Thyroid gland (tissue), 4 donors: ENCODE measurements at regions not wholly inside any gene's neighbourhood (a gene's known extent, or its start where the extent isn't known, plus 50 kb on each side); places are given as distances from the start of the nearest gene placed in this dataset.

Experiments
- DNase-seq, 2 donors: peaks; one replicate each; pipeline ENCODE4 v3.0.0-alpha.2; 2019
- H3K27ac ChIP-seq, 3 donors: fragments of 200-600 bp; sonication (generic); 1 replicate in 2 of 3; 2 replicates in 1 of 3; pipeline ENCODE4 v1.5.1; 2016 to 2019; ENCODE audit warnings: mild to moderate bottlenecking in 1 of 3, moderate library complexity in 1 of 3
- H3K27me3 ChIP-seq: fragments of 200-600 bp; sonication (generic); one replicate; pipeline ENCODE4 v1.5.1; 2019
- H3K36me3 ChIP-seq, 2 donors: fragments of 200-600 bp; sonication (generic); one replicate each; pipeline ENCODE4 v1.5.1; 2016 to 2019
- H3K4me1 ChIP-seq, 2 donors: fragments of 200-600 bp; sonication (generic); one replicate each; pipeline ENCODE4 v1.5.1; 2017 to 2019
- H3K4me3 ChIP-seq, 3 donors: fragments of 200-600 bp; sonication (generic); replicated peaks in 1 of 3; 1 replicate in 2 of 3; 2 replicates in 1 of 3; pipeline ENCODE4 v1.5.1; 2016; ENCODE audit warnings: mild to moderate bottlenecking in 1 of 3
- H3K9me3 ChIP-seq: fragments of 200-600 bp; sonication (generic); one replicate; pipeline ENCODE4 v1.5.1; 2017
- POLR2A ChIP-seq, 2 donors: fragments of 450-650 bp; IDR thresholded peaks; one replicate each; pipeline ENCODE4 v1.6.1; 2017; ENCODE audit warnings: antibody characterized with exemption in 2 of 2, mild to moderate bottlenecking in 2 of 2, moderate library complexity in 1 of 2
- WGBS, 2 donors: methylation state at CpG; one replicate each; pipeline ENCODE4 v1.1.5; 2017; 5-methylcytosine and 5-hydroxymethylcytosine counted together
- intact Hi-C: fragments of 100-400 bp; cut with DNase I; formaldehyde crosslinking; loops from one replicate; pipeline ENCODE4 v1.15.1; 2023
- TF ChIP-seq, protein P1 (sequence below), 6 experiments: fragments of 200-600 bp in 3 of 6; fragments of 450-650 bp in 3 of 6; sonication (generic) in 3 of 6; IDR thresholded peaks; one replicate each; pipeline ENCODE4 v1.5.1; 2016 to 2019; ENCODE audit warnings: antibody characterized with exemption in 6 of 6, mild to moderate bottlenecking in 2 of 6, inconsistent platforms in 1 of 6, moderate library complexity in 1 of 6

DNA sequence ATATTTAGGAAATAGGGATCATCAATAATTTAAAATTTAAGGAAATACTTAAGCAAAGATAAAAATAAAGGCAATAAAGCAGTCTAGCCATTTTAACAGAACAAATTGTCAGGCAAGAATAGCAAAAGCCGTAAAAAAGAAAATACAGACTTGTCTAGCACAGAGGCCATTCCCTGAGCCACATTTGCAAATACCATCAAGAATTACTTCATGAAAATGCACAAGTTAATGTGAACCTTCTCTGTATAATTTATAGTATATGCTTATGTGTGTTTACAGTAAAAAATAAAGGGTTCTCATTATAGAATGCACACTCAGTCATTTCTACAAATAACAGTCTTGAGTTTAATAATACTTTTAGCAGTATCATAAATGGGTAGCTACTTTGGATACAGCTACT, 505.9 kb upstream of the CPEB2 start:
- intact Hi-C loops: no loop called here
- 89 to 90% methylated on average over 1 of the region's 1 CpG for WGBS, 2 donors
- no peaks in the 10 kb centered on the region for H3K9me3 ChIP-seq
- no peak for DNase-seq
- no peaks in the 10 kb centered on the region for H3K27me3 ChIP-seq
- no peaks in the 10 kb centered on the region for H3K36me3 ChIP-seq
- H3K27ac ChIP-seq: no peak overlapping the region
- H3K4me1 ChIP-seq: no peaks in the 10 kb centered on the region
- no peak for TF ChIP-seq POLR2A (IDR thresholded peaks at IDR 0.05)
- TF ChIP-seq, protein P1, sequence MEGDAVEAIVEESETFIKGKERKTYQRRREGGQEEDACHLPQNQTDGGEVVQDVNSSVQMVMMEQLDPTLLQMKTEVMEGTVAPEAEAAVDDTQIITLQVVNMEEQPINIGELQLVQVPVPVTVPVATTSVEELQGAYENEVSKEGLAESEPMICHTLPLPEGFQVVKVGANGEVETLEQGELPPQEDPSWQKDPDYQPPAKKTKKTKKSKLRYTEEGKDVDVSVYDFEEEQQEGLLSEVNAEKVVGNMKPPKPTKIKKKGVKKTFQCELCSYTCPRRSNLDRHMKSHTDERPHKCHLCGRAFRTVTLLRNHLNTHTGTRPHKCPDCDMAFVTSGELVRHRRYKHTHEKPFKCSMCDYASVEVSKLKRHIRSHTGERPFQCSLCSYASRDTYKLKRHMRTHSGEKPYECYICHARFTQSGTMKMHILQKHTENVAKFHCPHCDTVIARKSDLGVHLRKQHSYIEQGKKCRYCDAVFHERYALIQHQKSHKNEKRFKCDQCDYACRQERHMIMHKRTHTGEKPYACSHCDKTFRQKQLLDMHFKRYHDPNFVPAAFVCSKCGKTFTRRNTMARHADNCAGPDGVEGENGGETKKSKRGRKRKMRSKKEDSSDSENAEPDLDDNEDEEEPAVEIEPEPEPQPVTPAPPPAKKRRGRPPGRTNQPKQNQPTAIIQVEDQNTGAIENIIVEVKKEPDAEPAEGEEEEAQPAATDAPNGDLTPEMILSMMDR (IDR thresholded peaks at IDR 0.05): no peak
- H3K4me3 ChIP-seq: no peak overlapping the region

GRCh38 chr4:14496969-14497368, 505.3 kb upstream of the CPEB2 start:
- TF ChIP-seq POLR2A (IDR thresholded peaks at IDR 0.05): no peak
- TF ChIP-seq, protein P1 (IDR thresholded peaks at IDR 0.05): no peak
- H3K9me3 ChIP-seq: no peaks in the 10 kb centered on the region
- H3K36me3 ChIP-seq: no peaks in the 10 kb centered on the region
- H3K4me3 ChIP-seq: no peak overlapping the region
- no peak overlapping the region for H3K27ac ChIP-seq
- intact Hi-C loops: no loop called here
- no peaks in the 10 kb centered on the region for H3K4me1 ChIP-seq
- no peaks in the 10 kb centered on the region for H3K27me3 ChIP-seq
- DNase-seq: no peak

DNA sequence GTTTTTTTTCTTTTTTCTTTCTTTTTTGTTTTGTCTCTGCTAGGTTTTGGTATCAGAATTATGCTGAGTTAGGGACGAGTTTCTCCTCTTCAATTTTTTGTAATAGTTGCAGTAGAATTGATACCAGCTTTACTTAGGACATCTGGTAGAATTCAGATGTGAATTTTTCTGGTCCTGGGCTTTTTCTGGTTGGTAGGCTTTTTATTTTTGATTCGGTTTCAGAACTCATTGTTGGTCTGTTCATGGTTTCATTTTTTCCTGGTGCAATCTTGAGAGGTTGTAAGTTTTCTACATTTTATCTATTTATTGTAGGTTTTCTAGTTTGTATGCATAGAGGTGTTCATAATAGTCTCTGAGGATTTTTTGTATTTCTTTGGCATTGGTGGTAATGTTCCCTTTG, 498.1 kb upstream of the CPEB2 start:
- no peaks in the 10 kb centered on the region for H3K27me3 ChIP-seq
- H3K9me3 ChIP-seq: no peaks in the 10 kb centered on the region
- H3K4me3 ChIP-seq: no peak overlapping the region
- no peak for TF ChIP-seq POLR2A (IDR thresholded peaks at IDR 0.05)
- TF ChIP-seq, protein P1 (IDR thresholded peaks at IDR 0.05): no peak
- DNase-seq: no peak
- intact Hi-C loops: no loop called here
- H3K4me1 ChIP-seq: no peaks in the 10 kb centered on the region
- no peaks in the 10 kb centered on the region for H3K36me3 ChIP-seq
- WGBS, 2 donors: 69 to 76% methylated on average over 2 of the region's 2 CpGs
- no peak overlapping the region for H3K27ac ChIP-seq

GRCh38 chr4:14513471-14513870, 488.8 kb upstream of the CPEB2 start:
- no peaks in the 10 kb centered on the region for H3K36me3 ChIP-seq
- H3K4me1 ChIP-seq: no peaks in the 10 kb centered on the region
- H3K27me3 ChIP-seq: no peaks in the 10 kb centered on the region
- no peak overlapping the region for H3K4me3 ChIP-seq
- no peak for DNase-seq
- no peak for TF ChIP-seq POLR2A (IDR thresholded peaks at IDR 0.05)
- TF ChIP-seq, protein P1 (IDR thresholded peaks at IDR 0.05): no peak
- intact Hi-C loops: no loop called here
- no peak overlapping the region for H3K27ac ChIP-seq
- no peaks in the 10 kb centered on the region for H3K9me3 ChIP-seq
- WGBS, 2 donors: 68 to 69% methylated on average over 4 of the region's 4 CpGs

- H3K27me3 ChIP-seq: no peaks in the 10 kb centered on the region
- H3K4me1 ChIP-seq: no peaks in the 10 kb centered on the region
- no peak overlapping the region for H3K4me3 ChIP-seq
- DNase-seq: no peak
- H3K27ac ChIP-seq: no peak overlapping the region
- no peaks in the 10 kb centered on the region for H3K9me3 ChIP-seq
- no peak for TF ChIP-seq POLR2A (IDR thresholded peaks at IDR 0.05)
- TF ChIP-seq, protein P1 (IDR thresholded peaks at IDR 0.05): no peak
- H3K36me3 ChIP-seq: no peaks in the 10 kb centered on the region
- intact Hi-C loops: no loop called here
- 65 to 86% methylated on average over 2 of the region's 2 CpGs for WGBS, 2 donors
These were observed 486.7 kb upstream of the CPEB2 start for GRCh38 chr4:14515556-14515955.
